Kidney (tissue), 13 donors: ENCODE measurements at regions not wholly inside any gene's neighbourhood (a gene's known extent, or its start where the extent isn't known, plus 50 kb on each side); places are given as distances from the start of the nearest gene placed in this dataset.

Source experiments
- DNase-seq, 5 donors: peaks; one replicate each; pipeline ENCODE4 v3.0.0-alpha.2; 2013 to 2020
- FAIRE-seq: peaks from 2 replicates; lab custom pipeline; 2012; peaks lifted over from hg19 to GRCh38; lab: Jason Lieb, UNC
- H3K27ac ChIP-seq, 2 donors: one replicate each; pipeline ENCODE4 v1.7.0; 2013; ENCODE audit warnings: low read depth in 2 of 2, low read length in 2 of 2, inconsistent platforms in 1 of 2
- H3K27me3 ChIP-seq: one replicate; pipeline ENCODE4 v1.7.1; 2013; ENCODE audit warnings: low read length, inconsistent platforms; ENCODE audit not compliant: control insufficient read depth, insufficient read depth
- H3K36me3 ChIP-seq, 3 donors: one replicate each; pipeline versions ENCODE4 v1.7.0 to v1.7.1; 2013; ENCODE audit warnings: low read length in 3 of 3, control low read depth in 1 of 3, inconsistent platforms in 1 of 3; ENCODE audit not compliant: insufficient read depth in 3 of 3, control insufficient read depth in 2 of 3
- H3K4me1 ChIP-seq, 3 donors: one replicate each; pipeline versions ENCODE4 v1.7.0 to v1.7.1; 2013; ENCODE audit warnings: low read length in 3 of 3, inconsistent platforms in 1 of 3, low read depth in 1 of 3; ENCODE audit not compliant: control insufficient read depth in 2 of 3, insufficient read depth in 2 of 3
- H3K4me3 ChIP-seq, 3 donors: one replicate each; pipeline versions ENCODE4 v1.7.0 to v1.8.1; 2013; ENCODE audit warnings: low read length in 3 of 3, control low read depth in 1 of 3, inconsistent platforms in 1 of 3
- H3K9ac ChIP-seq, 3 donors: one replicate each; pipeline versions ENCODE4 v1.7.0 to v1.7.1; 2013; ENCODE audit warnings: low read length in 3 of 3, control low read depth in 1 of 3, inconsistent platforms in 1 of 3
- H3K9me3 ChIP-seq, 3 donors: one replicate each; pipeline versions ENCODE4 v1.7.0 to v1.7.1; 2013; ENCODE audit warnings: low read length in 3 of 3, control low read depth in 1 of 3, inconsistent platforms in 1 of 3; ENCODE audit not compliant: control insufficient read depth in 2 of 3, insufficient read depth in 1 of 3
- intact Hi-C: fragments of 100-400 bp; cut with DNase I; formaldehyde crosslinking; loops from one replicate; pipeline ENCODE4 v1.11.1; 2022
- TF ChIP-seq, protein P1 (sequence below): IDR thresholded peaks from 3 replicates; pipeline ENCODE4 v1.5.1; 2012; ENCODE audit warnings: mild to moderate bottlenecking, moderate library complexity, borderline replicate concordance; ENCODE audit not compliant: insufficient read depth; ENCODE audit errors: extremely low read depth
- donor health status: control.
- donor health status: control.
- donor health status: control.
- donor health status: control.
- donor health status: control.
- donor health status: DM: yes; HTN: yes; CAD: no.
- donor health status: Normal renal cell carcinoma (clear cell type).

DNA sequence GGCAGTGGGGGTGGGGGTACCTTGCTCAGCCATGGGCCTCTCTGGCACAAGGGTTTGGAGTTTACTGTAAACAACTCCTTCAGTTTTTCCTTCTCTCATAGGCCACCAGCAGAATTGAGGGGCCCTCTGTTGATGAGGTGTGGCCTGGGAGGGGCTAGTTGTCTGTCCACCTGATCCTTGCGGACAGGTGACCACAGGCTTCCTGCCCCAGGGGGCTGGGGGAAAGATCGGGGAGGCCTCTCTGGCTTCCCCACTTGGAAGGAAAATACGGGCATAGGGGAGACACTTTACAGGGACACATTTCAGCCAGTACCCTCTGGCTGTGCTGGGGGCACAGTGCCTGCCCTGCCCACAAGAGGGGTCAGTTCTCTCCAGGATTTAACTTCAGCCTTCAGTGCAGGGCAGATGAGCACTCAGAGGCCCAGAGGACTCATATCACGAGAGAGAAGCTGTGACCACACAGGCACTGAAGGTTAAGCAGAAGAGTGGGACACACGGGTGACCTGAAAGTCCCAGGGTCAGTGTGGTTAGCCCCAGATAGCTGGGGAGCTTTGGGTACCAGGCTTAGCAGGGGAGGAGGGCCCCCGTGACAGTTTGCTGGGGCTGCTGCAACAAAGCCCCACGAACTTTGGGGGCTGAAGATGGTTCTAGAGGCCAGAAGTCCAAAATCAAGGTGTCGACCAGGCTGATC, 245.9 kb downstream of the SEC14L1 start:
- H3K27me3 ChIP-seq = no peaks in the 10 kb centered on the region
- no peak overlapping the region for H3K4me3 ChIP-seq
- no peaks in the 10 kb centered on the region for H3K36me3 ChIP-seq
- no peak overlapping the region for H3K9ac ChIP-seq
- peak overlapping the region; percentile 83 to 84 for H3K27ac ChIP-seq
- H3K9me3 ChIP-seq = no peaks in the 10 kb centered on the region
- DNase-seq (no peak), FAIRE-seq (no peak)
- intact Hi-C loops = no loop called here
- peaks cover 3 to 78% (median 75%) of the 10 kb centered on the region in 3 donors for H3K4me1 ChIP-seq
- TF ChIP-seq, protein P1, sequence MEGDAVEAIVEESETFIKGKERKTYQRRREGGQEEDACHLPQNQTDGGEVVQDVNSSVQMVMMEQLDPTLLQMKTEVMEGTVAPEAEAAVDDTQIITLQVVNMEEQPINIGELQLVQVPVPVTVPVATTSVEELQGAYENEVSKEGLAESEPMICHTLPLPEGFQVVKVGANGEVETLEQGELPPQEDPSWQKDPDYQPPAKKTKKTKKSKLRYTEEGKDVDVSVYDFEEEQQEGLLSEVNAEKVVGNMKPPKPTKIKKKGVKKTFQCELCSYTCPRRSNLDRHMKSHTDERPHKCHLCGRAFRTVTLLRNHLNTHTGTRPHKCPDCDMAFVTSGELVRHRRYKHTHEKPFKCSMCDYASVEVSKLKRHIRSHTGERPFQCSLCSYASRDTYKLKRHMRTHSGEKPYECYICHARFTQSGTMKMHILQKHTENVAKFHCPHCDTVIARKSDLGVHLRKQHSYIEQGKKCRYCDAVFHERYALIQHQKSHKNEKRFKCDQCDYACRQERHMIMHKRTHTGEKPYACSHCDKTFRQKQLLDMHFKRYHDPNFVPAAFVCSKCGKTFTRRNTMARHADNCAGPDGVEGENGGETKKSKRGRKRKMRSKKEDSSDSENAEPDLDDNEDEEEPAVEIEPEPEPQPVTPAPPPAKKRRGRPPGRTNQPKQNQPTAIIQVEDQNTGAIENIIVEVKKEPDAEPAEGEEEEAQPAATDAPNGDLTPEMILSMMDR = no peak

DNA sequence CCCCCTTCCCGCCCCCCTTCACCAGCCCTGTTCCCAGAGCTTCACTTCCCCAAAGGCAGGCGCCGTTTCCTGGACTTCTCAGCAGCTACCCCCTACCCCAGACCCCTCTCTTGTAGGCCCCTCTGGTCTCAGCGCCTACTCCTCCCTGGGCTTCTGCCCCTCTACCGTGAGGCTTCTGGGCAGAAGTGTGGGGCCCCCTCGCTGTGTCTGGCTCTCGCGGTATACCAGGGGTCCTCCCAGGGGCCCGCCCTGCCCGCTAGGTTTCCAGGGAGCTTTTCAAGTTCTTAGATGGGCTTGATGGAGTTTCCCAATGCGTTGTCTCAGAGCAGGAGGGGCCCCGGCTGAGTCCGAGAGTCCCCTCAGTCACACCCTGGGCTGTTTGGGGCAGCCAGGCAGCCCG, 247.1 kb downstream of the SEC14L1 start:
- Histone ChIP-seq H3K36me3 (no peaks in the 10 kb centered on the region), H3K27ac (peak overlapping the region; percentile 34 to 83), H3K4me3 (no peak overlapping the region), H3K9ac (no peak overlapping the region), H3K27me3 (no peaks in the 10 kb centered on the region), H3K9me3 (no peaks in the 10 kb centered on the region), H3K4me1 (peaks cover 7 to 83% (median 80%) of the 10 kb centered on the region in 3 donors)
- DNase-seq = no peak
- intact Hi-C loops = no loop called here
- FAIRE-seq = no peak
- TF ChIP-seq, protein P1 = no peak

DNA sequence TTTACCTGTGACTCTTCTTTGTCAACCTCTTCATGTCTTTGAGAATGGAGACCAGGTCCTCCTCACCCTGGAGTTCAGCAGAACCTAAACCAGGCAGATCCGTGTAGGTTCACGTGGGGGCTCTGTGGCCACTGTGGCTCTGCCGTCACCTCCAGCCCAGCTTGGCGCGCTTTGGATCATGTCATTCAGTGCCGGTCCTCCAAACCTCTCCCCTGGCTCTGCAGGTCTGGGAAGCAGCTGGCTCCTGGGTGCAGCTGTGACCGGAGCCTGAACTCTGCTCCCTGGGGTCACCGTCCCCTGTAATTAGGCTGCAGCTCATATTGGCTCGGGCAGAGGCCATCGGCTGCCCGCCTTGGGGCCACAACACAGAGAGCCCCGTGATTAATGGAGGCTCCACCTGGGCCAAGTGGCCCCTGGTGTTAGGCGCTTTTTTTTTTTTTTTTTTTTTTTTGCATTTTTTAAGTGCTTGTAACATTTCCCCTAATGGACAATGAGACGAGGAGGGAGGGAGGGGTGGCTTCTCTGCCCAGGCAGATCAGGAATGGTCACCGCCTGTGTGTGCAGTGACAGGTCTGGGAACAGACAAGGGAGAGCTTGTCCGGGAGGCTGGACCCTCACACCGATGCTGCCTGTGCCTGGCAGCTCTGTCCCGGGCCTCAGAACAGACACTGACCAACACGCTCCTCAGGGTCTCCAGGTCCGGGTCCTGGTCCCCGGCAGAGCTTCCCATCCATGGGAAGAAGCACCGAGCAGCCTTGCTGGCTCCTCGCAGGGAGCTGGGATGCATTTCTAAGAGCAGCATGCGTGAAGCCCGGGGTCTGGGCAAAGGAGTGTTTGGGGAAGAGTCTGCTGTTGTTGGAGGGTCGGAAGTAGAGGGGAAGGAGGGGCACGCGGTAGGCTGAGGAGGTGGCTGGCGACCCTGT, 247.9 kb downstream of the SEC14L1 start:
- TF ChIP-seq, protein P1 = no peak
- FAIRE-seq = no peak
- H3K9ac ChIP-seq = peak overlapping the region in 1 of 3 donors; percentile 69
- H3K4me1 ChIP-seq = peaks cover 7 to 80% (median 78%) of the 10 kb centered on the region in 3 donors
- no peaks in the 10 kb centered on the region for H3K36me3 ChIP-seq
- peak in 1 of 5 donors; percentile 54 for DNase-seq
- H3K9me3 ChIP-seq = no peaks in the 10 kb centered on the region
- no peaks in the 10 kb centered on the region for H3K27me3 ChIP-seq
- H3K27ac ChIP-seq = peak overlapping the region; percentile 83 to 85
- intact Hi-C loops = no loop called here
- no peak overlapping the region for H3K4me3 ChIP-seq
